ENCODE measurements at regions not wholly inside any gene's neighbourhood (a gene's known extent, or its start where the extent isn't known, plus 50 kb on each side); places are given as distances from the start of the nearest gene placed in this dataset.

- DNase-seq (ENCODE audit: low spot score), result no peak
Observed at GRCh38 chr12:92365333-92365732, 219.7 kb upstream of the BTG1 start.

- no peak for DNase-seq (ENCODE audit: low spot score)
Observed at GRCh38 chr12:92363295-92364146, 217.9 kb upstream of the BTG1 start.

- DNase-seq (ENCODE audit: low spot score), result no peak
Observed at GRCh38 chr12:92362785-92363184, 217.1 kb upstream of the BTG1 start.

- DNase-seq (ENCODE audit: low spot score), result no peak
Observed at GRCh38 chr12:92362126-92362525, 216.5 kb upstream of the BTG1 start.

GRCh38 chr12:92360543-92360942 lies 214.9 kb upstream of the BTG1 start:
- no peak for DNase-seq (ENCODE audit: low spot score)

- DNase-seq (ENCODE audit: low spot score), result no peak
Observed at GRCh38 chr12:92359581-92360209, 214.0 kb upstream of the BTG1 start.

- no peak for DNase-seq (ENCODE audit: low spot score)
Observed at GRCh38 chr12:92357584-92358261, 212.1 kb upstream of the BTG1 start.

GRCh38 chr12:92356425-92356824 lies 210.8 kb upstream of the BTG1 start:
- DNase-seq (ENCODE audit: low spot score), result no peak

- DNase-seq (ENCODE audit: low spot score), result no peak
Observed at GRCh38 chr12:92349635-92350034, 204.0 kb upstream of the BTG1 start.

- DNase-seq (ENCODE audit: low spot score), result no peak
Observed at GRCh38 chr12:92342574-92342973, 196.9 kb upstream of the BTG1 start.

GRCh38 chr12:92341065-92341668 lies 195.5 kb upstream of the BTG1 start:
- DNase-seq (ENCODE audit: low spot score), result no peak

- DNase-seq (ENCODE audit: low spot score), result no peak
Observed at GRCh38 chr12:92340441-92341064, 194.9 kb upstream of the BTG1 start.

- no peak for DNase-seq (ENCODE audit: low spot score)
Observed at GRCh38 chr12:92340003-92340402, 194.4 kb upstream of the BTG1 start.

- DNase-seq (ENCODE audit: low spot score), result peak; percentile 59
Observed at GRCh38 chr12:92339198-92339821, 193.7 kb upstream of the BTG1 start.

- no peak for DNase-seq (ENCODE audit: low spot score)
Observed at GRCh38 chr12:92338671-92339070, 193.0 kb upstream of the BTG1 start.

- no peak for DNase-seq (ENCODE audit: low spot score)
Observed at GRCh38 chr12:92338102-92338501, 192.5 kb upstream of the BTG1 start.

- DNase-seq (ENCODE audit: low spot score), result no peak
Observed at GRCh38 chr12:92337128-92337527, 191.5 kb upstream of the BTG1 start.

GRCh38 chr12:92336641-92337040 lies 191.0 kb upstream of the BTG1 start:
- DNase-seq (ENCODE audit: low spot score), result no peak

GRCh38 chr12:92335831-92336230 lies 190.2 kb upstream of the BTG1 start:
- no peak for DNase-seq (ENCODE audit: low spot score)

- no peak for DNase-seq (ENCODE audit: low spot score)
Observed at GRCh38 chr12:92334552-92334951, 188.9 kb upstream of the BTG1 start.

- DNase-seq (ENCODE audit: low spot score), result no peak
Observed at GRCh38 chr12:92332552-92332951, 186.9 kb upstream of the BTG1 start.

All from mesenteric fat pad (tissue), 1 donor.